ENCODE measurements at regions not wholly inside any gene's neighbourhood (a gene's known extent, or its start where the extent isn't known, plus 50 kb on each side); places are given as distances from the start of the nearest gene placed in this dataset.

- TF ChIP-seq POLR2A (IDR thresholded peaks at IDR 0.05) (no peak), CTCF (IDR thresholded peaks at IDR 0.05) (no peak)
Observed at GRCh38 chr5:56669534-56670483, 145.5 kb upstream of the MAP3K1 start.
